ENCODE measurements at regions not wholly inside any gene's neighbourhood (a gene's known extent, or its start where the extent isn't known, plus 50 kb on each side); places are given as distances from the start of the nearest gene placed in this dataset.

DNA sequence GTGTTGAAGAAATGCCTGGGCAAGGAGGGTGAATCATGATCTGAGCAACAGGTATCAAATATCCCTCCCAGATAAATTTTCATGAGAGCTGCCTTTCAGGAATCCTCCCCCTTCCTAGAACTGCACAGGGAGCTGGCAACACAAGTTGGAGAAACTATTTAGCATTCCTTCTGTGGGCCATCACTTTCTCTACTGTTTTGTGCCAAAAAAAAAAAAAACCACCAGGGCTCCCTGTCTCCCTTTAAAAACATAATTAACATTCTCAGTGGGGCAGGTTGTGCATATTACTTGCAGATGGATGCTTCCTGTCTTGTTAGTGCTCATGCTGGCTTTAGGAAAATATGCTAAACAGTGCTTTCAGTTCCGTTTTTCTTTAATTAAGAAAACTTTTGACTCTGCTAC is 234.9 kb upstream of the LMCD1 start:
- no TSS peak for BruUV-seq (replicated peaks)
- ChIA-PET CTCF (no interaction called here), POLR2A (no interaction called here)
- no peaks in the 10 kb centered on the region for H3K27me3 ChIP-seq (ENCODE audit: control insufficient read depth in 2 of 2, insufficient read depth in 2 of 2, low read length in 2 of 2)
- FAIRE-seq (no peak), DNase-seq (ENCODE audit: low read depth, low spot score) (no peak)
- no peak overlapping the region for H3K4me2 ChIP-seq (ENCODE audit: insufficient read depth, low read length)
- no peaks in the 10 kb centered on the region for H3K9me3 ChIP-seq (replicated peaks; ENCODE audit: control insufficient read depth, insufficient read depth, low read length)
- H3K9ac ChIP-seq (replicated peaks; ENCODE audit: extremely low read depth, insufficient read depth, low read length) = no peak overlapping the region
- H3K9me1 ChIP-seq (replicated peaks; ENCODE audit: control insufficient read depth, extremely low read depth, insufficient read depth, low read length) = no peaks in the 10 kb centered on the region
- H3K79me2 ChIP-seq (ENCODE audit: control insufficient read depth, insufficient read depth, low read length) = no peaks in the 10 kb centered on the region
- no peak overlapping the region for H2AFZ ChIP-seq (ENCODE audit: low read depth, low read length)
- intact Hi-C loops (cut with micrococcal nuclease) (no loop called here), dilution Hi-C loops (cut with MboI; ENCODE audit: extremely low pct_ligation_motif_present, low sequenced_read_pairs) (no loop called here)
- H3K4me3 ChIP-seq (replicated peaks in 1 of 3; ENCODE audit: insufficient read depth in 1 of 3, low read depth in 1 of 3, low read length in 3 of 3) = no peak overlapping the region
- no peak for TF ChIP-seq MYC (IDR thresholded peaks at IDR 0.05; ENCODE audit: low read depth, low read length)
- no peak for TF ChIP-seq GATA2 (IDR thresholded peaks at IDR 0.05; ENCODE audit: insufficient read depth, insufficient read length, low read depth, low read length)
- no peak for TF ChIP-seq POLR2AphosphoS5 (IDR thresholded peaks at IDR 0.05; ENCODE audit: insufficient read depth, low read depth, low read length)
- no peak for TF ChIP-seq EZH2 (IDR thresholded peaks at IDR 0.05; ENCODE audit: borderline replicate concordance, low read depth, low read length, severe bottlenecking)
- no peak for TF ChIP-seq JUN (IDR thresholded peaks at IDR 0.05; ENCODE audit: borderline replicate concordance, insufficient read depth, insufficient read length, low read depth)
- TF ChIP-seq, protein P1, sequence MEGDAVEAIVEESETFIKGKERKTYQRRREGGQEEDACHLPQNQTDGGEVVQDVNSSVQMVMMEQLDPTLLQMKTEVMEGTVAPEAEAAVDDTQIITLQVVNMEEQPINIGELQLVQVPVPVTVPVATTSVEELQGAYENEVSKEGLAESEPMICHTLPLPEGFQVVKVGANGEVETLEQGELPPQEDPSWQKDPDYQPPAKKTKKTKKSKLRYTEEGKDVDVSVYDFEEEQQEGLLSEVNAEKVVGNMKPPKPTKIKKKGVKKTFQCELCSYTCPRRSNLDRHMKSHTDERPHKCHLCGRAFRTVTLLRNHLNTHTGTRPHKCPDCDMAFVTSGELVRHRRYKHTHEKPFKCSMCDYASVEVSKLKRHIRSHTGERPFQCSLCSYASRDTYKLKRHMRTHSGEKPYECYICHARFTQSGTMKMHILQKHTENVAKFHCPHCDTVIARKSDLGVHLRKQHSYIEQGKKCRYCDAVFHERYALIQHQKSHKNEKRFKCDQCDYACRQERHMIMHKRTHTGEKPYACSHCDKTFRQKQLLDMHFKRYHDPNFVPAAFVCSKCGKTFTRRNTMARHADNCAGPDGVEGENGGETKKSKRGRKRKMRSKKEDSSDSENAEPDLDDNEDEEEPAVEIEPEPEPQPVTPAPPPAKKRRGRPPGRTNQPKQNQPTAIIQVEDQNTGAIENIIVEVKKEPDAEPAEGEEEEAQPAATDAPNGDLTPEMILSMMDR (IDR thresholded peaks at IDR 0.05; ENCODE audit: extremely low read depth in 1 of 2, insufficient read depth in 1 of 2, low read depth in 1 of 2, low read length in 2 of 2) = no peak
- TF ChIP-seq POLR2A (IDR thresholded peaks at IDR 0.05; ENCODE audit: low read depth, low read length) = no peak
- TF ChIP-seq, protein P2, sequence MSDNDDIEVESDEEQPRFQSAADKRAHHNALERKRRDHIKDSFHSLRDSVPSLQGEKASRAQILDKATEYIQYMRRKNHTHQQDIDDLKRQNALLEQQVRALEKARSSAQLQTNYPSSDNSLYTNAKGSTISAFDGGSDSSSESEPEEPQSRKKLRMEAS (IDR thresholded peaks at IDR 0.05; ENCODE audit: insufficient read depth, insufficient read length) = no peak
- no peaks in the 10 kb centered on the region for H4K20me1 ChIP-seq (replicated peaks; ENCODE audit: control insufficient read depth, extremely low read depth, insufficient read depth, low read length)
- no peaks in the 10 kb centered on the region for H3K36me3 ChIP-seq (ENCODE audit: control insufficient read depth in 2 of 2, extremely low read depth in 1 of 2, insufficient read depth in 2 of 2, low read length in 2 of 2)
- H3K4me1 ChIP-seq (ENCODE audit: control insufficient read depth, extremely low read depth, insufficient read depth, low read length) = no peaks in the 10 kb centered on the region
- no peak overlapping the region for H3K27ac ChIP-seq (ENCODE audit: insufficient read depth, low read depth, low read length)

Data from endothelial cell of umbilical vein (primary cell).